ENCODE measurements at regions not wholly inside any gene's neighbourhood (a gene's known extent, or its start where the extent isn't known, plus 50 kb on each side); places are given as distances from the start of the nearest gene placed in this dataset.

DNA sequence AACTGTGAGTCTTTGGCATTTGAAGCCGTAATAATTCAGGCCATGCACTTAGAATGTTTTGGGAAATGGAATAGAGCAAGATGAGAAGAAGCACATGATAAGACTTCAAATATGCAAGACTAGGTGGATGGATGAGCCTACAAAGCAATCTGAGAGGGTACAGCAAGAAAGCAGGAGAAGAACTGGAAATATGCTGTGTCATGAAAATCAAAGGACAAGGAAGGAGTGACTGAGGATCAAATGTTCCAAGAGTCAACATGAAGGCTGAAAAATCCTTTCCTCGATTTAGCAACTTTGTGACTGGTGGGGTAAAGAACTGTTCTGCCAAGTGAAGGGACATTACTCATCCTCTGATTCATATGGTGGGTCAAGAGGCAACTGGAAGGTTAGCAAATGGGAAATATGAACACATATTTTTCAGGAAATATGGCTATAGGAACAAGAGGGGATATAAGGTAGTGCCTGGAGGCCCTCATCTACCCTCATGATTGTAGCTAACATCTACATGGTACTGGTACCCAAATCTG is 803.7 kb upstream of the ARRDC4 start:
- H3K4me3 ChIP-seq (ENCODE audit: low read length), result no peak overlapping the region
- H3K4me1 Mint-ChIP-seq, result no peaks in the 10 kb centered on the region
- intact Hi-C loops (cut with micrococcal nuclease), result no loop called here
- no peaks in the 10 kb centered on the region for H3K36me3 ChIP-seq (ENCODE audit: control insufficient read depth in 2 of 3, insufficient read depth in 3 of 3, low read length in 3 of 3)
- no peaks in the 10 kb centered on the region for H3K27me3 ChIP-seq (ENCODE audit: control insufficient read depth in 2 of 2, insufficient read depth in 2 of 2, low read length in 2 of 2)
- H3K36me3 Mint-ChIP-seq, result no peaks in the 10 kb centered on the region
- peaks cover 0 to 2% (median 0%) of the 10 kb centered on the region in 11 donors for H3K9me3 Mint-ChIP-seq
- no peak overlapping the region for H3K4me3 Mint-ChIP-seq
- ChIA-PET POLR2A (no interaction called here), CTCF (no interaction called here)
- no peak overlapping the region for H3K27ac Mint-ChIP-seq
- H3K4me1 ChIP-seq (ENCODE audit: control insufficient read depth in 2 of 2, insufficient read depth in 2 of 2, low read length in 2 of 2), result no peaks in the 10 kb centered on the region
- DNase-seq (no peak), ATAC-seq (no peak)
- no peaks in the 10 kb centered on the region for H3K9me3 ChIP-seq (ENCODE audit: control insufficient read depth in 2 of 3, low read length in 3 of 3)
- H3K27ac ChIP-seq (ENCODE audit: low read depth, low read length), result no peak overlapping the region
- peaks cover 0 to 3% (median 0%) of the 10 kb centered on the region in 5 donors for H3K27me3 Mint-ChIP-seq

DNA sequence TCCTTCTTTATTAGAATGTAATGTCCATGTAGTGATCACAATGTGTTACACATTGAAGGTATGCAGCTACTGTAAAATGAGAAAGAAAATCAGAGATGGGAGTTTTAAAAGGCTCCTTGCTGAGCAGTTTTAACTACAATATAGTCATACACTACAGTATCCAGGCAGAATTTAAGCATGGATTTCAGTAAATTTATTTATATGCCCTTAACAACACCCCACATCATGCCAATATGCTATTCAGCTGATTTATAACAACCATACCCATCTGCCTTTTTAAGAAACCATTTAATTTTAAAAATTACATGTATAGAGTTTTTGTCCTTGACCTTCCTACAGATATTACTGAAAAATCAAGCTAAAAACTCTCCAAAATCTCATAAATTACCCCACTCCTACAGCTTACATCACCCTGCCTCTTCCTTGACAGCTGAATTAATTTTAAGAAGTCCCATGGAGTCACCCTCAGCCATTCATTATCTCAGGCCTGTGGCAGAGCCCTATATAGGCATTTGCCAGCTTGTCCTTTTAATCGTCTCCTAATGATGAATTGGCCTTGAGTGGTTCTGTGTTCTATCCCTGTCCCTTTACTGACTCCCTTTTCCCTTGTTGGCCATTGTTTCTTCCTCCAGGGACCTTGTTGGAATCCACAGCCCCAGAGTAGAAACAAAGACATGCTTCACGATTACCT is 797.6 kb upstream of the ARRDC4 start:
- ATAC-seq, result no peak
- Histone ChIP-seq H3K4me3 (ENCODE audit: low read length) (no peak overlapping the region), H3K27me3 (ENCODE audit: control insufficient read depth in 2 of 2, insufficient read depth in 2 of 2, low read length in 2 of 2) (no peaks in the 10 kb centered on the region), H3K36me3 (ENCODE audit: control insufficient read depth in 2 of 3, insufficient read depth in 3 of 3, low read length in 3 of 3) (no peaks in the 10 kb centered on the region), H3K27ac (ENCODE audit: low read depth, low read length) (no peak overlapping the region), H3K9me3 (ENCODE audit: control insufficient read depth in 2 of 3, low read length in 3 of 3) (no peaks in the 10 kb centered on the region), H3K4me1 (ENCODE audit: control insufficient read depth in 2 of 2, insufficient read depth in 2 of 2, low read length in 2 of 2) (no peaks in the 10 kb centered on the region)
- ChIA-PET POLR2A (no interaction called here), CTCF (no interaction called here)
- no peak overlapping the region for H3K4me3 Mint-ChIP-seq
- H3K9me3 Mint-ChIP-seq, result peaks cover 0 to 6% (median 3%) of the 10 kb centered on the region in 11 donors
- no peaks in the 10 kb centered on the region for H3K4me1 Mint-ChIP-seq
- peaks cover 0 to 8% (median 4%) of the 10 kb centered on the region in 5 donors for H3K27me3 Mint-ChIP-seq
- intact Hi-C loops (cut with micrococcal nuclease), result no loop called here
- H3K36me3 Mint-ChIP-seq, result no peaks in the 10 kb centered on the region
- DNase-seq, result no peak
- no peak overlapping the region for H3K27ac Mint-ChIP-seq

DNA sequence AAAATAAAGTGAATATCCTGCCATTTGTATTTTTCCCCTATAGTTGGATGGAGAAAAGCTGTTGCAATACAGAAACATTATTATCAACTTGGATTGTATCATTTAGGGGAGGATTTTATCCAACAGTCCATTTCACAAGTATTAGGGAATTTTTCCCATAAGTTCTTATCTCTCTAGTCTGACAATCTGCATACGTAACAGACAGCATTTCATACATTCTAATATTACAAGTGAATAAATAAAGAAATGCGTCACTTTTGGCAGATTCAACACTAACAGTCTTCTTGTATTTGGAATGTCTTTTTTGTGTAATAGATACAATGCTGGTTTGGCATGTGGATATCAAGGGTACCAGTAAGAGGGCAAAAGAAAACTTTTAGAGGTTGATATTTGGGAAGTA is 795.3 kb upstream of the ARRDC4 start:
- ChIA-PET POLR2A (no interaction called here), CTCF (no interaction called here)
- no peak for ATAC-seq
- intact Hi-C loops (cut with micrococcal nuclease), result no loop called here
- Mint-ChIP-seq H3K27ac (no peak overlapping the region), H3K36me3 (no peaks in the 10 kb centered on the region), H3K4me1 (no peaks in the 10 kb centered on the region), H3K27me3 (peaks cover 0 to 11% (median 7%) of the 10 kb centered on the region in 5 donors), H3K9me3 (peaks cover 0 to 6% (median 3%) of the 10 kb centered on the region in 11 donors), H3K4me3 (no peak overlapping the region)
- Histone ChIP-seq H3K4me1 (ENCODE audit: control insufficient read depth in 2 of 2, insufficient read depth in 2 of 2, low read length in 2 of 2) (no peaks in the 10 kb centered on the region), H3K27me3 (ENCODE audit: control insufficient read depth in 2 of 2, insufficient read depth in 2 of 2, low read length in 2 of 2) (no peaks in the 10 kb centered on the region), H3K9me3 (ENCODE audit: control insufficient read depth in 2 of 3, low read length in 3 of 3) (no peaks in the 10 kb centered on the region), H3K4me3 (ENCODE audit: low read length) (no peak overlapping the region), H3K36me3 (ENCODE audit: control insufficient read depth in 2 of 3, insufficient read depth in 3 of 3, low read length in 3 of 3) (no peaks in the 10 kb centered on the region), H3K27ac (ENCODE audit: low read depth, low read length) (no peak overlapping the region)
- no peak for DNase-seq

DNA sequence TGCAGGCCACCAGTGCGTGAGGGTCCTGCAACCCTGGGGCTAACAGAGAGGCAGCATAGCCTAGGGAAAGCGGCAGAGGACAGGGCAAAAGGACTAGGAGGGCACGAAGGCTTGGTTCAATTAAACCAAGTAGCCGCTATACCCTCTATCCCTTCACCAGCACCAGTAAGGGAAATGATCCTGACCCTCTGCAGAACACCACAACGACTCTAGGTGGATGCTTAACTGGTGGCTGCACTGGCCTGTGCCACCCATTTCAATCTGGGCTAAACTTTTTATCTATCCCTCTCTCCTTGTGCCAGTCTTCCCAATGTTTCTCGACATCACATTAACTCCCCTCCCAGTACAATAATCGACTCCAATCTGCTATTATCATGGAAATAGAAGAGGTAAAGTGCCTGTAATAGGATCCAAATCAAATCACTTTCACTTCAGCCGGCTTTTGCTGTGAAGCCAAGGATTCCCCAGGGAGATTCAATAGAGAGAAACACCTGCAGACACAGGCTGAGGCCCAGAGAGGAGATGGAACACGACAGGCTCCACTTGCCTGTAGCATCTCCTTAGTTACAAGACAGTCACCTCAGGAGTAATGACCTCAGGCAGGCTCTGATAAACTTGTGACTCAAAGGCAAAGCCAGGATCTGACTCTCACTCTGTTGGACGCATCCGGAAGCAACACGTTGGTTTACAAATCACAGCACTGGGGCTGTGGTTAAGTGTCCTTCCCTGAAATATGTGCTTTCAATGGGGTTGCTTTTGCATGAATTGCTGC is 791.6 kb upstream of the ARRDC4 start:
- no peaks in the 10 kb centered on the region for H3K36me3 Mint-ChIP-seq
- POLR2A ChIA-PET, result no interaction called here
- intact Hi-C loops (cut with micrococcal nuclease), result no loop called here

DNA sequence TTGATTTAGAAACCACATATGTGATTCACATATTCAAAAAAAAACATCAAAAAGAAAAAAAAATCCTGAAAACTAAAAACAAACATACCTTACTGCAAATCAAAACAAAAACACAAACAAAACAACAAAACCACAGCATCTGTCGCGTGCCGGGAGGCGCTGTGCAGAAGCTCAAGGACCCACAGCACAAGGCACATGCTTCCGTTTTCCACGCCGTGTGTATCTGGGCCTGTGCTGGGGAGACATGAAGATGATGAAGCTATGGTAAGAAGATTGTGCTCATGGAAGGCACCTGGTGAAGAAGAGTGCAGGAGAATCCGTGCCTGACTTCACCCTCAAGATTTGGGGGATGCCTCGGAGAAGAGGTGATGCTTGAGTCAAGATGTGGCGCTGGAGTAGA is 788.9 kb upstream of the ARRDC4 start:
- Histone ChIP-seq H3K4me1 (ENCODE audit: control insufficient read depth in 2 of 2, insufficient read depth in 2 of 2, low read length in 2 of 2) (no peaks in the 10 kb centered on the region), H3K36me3 (ENCODE audit: control insufficient read depth in 2 of 3, insufficient read depth in 3 of 3, low read length in 3 of 3) (no peaks in the 10 kb centered on the region), H3K27ac (ENCODE audit: low read depth, low read length) (no peak overlapping the region), H3K4me3 (ENCODE audit: low read length) (no peak overlapping the region), H3K27me3 (ENCODE audit: control insufficient read depth in 2 of 2, insufficient read depth in 2 of 2, low read length in 2 of 2) (no peaks in the 10 kb centered on the region), H3K9me3 (ENCODE audit: control insufficient read depth in 2 of 3, low read length in 3 of 3) (no peaks in the 10 kb centered on the region)
- ChIA-PET CTCF (no interaction called here), POLR2A (no interaction called here)
- Mint-ChIP-seq H3K4me3 (no peak overlapping the region), H3K27ac (no peak overlapping the region), H3K4me1 (no peaks in the 10 kb centered on the region), H3K9me3 (peaks cover 0 to 5% (median 1%) of the 10 kb centered on the region in 11 donors), H3K27me3 (peaks cover 0 to 24% (median 13%) of the 10 kb centered on the region in 5 donors), H3K36me3 (no peaks in the 10 kb centered on the region)
- ATAC-seq, result no peak
- DNase-seq, result no peak
- intact Hi-C loops (cut with micrococcal nuclease), result no loop called here

More for the DNA sequence above, 791.6 kb upstream of the ARRDC4 start:
- H3K27me3 Mint-ChIP-seq, result peaks cover 0 to 16% (median 10%) of the 10 kb centered on the region in 5 donors
- Histone ChIP-seq H3K4me3 (ENCODE audit: low read length) (no peak overlapping the region), H3K4me1 (ENCODE audit: control insufficient read depth in 2 of 2, insufficient read depth in 2 of 2, low read length in 2 of 2) (no peaks in the 10 kb centered on the region), H3K9me3 (ENCODE audit: control insufficient read depth in 2 of 3, low read length in 3 of 3) (no peaks in the 10 kb centered on the region), H3K27ac (ENCODE audit: low read depth, low read length) (no peak overlapping the region), H3K36me3 (ENCODE audit: control insufficient read depth in 2 of 3, insufficient read depth in 3 of 3, low read length in 3 of 3) (no peaks in the 10 kb centered on the region), H3K27me3 (ENCODE audit: control insufficient read depth in 2 of 2, insufficient read depth in 2 of 2, low read length in 2 of 2) (no peaks in the 10 kb centered on the region)
- no peak overlapping the region for H3K4me3 Mint-ChIP-seq
- CTCF ChIA-PET, result no interaction called here
- no peak overlapping the region for H3K27ac Mint-ChIP-seq
- peaks cover 0 to 6% (median 0%) of the 10 kb centered on the region in 11 donors for H3K9me3 Mint-ChIP-seq
- H3K4me1 Mint-ChIP-seq, result no peaks in the 10 kb centered on the region
- DNase-seq (no peak), ATAC-seq (no peak)

DNA sequence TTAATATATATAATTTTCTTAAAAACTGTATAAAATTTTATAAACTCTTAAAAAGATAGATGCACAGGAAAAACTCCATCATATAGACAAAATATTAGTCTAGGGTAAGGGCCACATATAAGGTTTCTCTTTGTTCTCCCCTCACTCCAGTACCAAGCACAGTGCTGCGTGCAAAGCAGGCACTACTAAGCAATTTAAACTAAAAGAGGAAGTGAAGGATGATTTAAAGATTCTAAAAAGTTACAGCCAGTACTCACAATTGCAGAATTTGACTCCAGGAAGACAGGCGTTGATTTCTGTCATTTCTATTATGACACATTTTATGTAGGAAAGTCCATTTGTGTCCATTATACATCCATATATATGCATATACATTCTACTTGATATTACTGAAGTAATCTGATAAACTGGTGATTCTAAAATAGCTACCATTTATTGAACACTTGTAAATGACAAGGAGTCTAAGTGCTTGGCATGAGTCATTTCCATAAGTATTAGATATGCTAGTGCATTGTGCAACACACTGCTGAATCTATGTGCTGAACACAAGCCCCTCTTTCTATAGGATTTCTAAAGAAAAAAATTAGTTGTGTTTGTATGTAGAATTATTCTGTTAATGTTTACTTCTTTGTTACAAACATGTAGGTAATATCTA is 785.5 kb upstream of the ARRDC4 start:
- H3K27ac ChIP-seq (ENCODE audit: low read depth, low read length), result no peak overlapping the region
- Mint-ChIP-seq H3K36me3 (no peaks in the 10 kb centered on the region), H3K27ac (no peak overlapping the region), H3K4me1 (peaks cover 0 to 5% (median 0%) of the 10 kb centered on the region in 7 donors), H3K4me3 (no peak overlapping the region), H3K27me3 (peaks cover 0 to 27% (median 7%) of the 10 kb centered on the region in 5 donors), H3K9me3 (peaks cover 0 to 7% (median 2%) of the 10 kb centered on the region in 11 donors)
- CTCF ChIA-PET, result no interaction called here
- no peaks in the 10 kb centered on the region for H3K36me3 ChIP-seq (ENCODE audit: control insufficient read depth in 2 of 3, insufficient read depth in 3 of 3, low read length in 3 of 3)
- no peaks in the 10 kb centered on the region for H3K4me1 ChIP-seq (ENCODE audit: control insufficient read depth in 2 of 2, insufficient read depth in 2 of 2, low read length in 2 of 2)
- DNase-seq (no peak), ATAC-seq (no peak)
- intact Hi-C loops (cut with micrococcal nuclease), result no loop called here
- no peak overlapping the region for H3K4me3 ChIP-seq (ENCODE audit: low read length)
- H3K9me3 ChIP-seq (ENCODE audit: control insufficient read depth in 2 of 3, low read length in 3 of 3), result no peaks in the 10 kb centered on the region
- POLR2A ChIA-PET, result no interaction called here
- H3K27me3 ChIP-seq (ENCODE audit: control insufficient read depth in 2 of 2, insufficient read depth in 2 of 2, low read length in 2 of 2), result no peaks in the 10 kb centered on the region
